ENCODE measurements at regions not wholly inside any gene's neighbourhood (a gene's known extent, or its start where the extent isn't known, plus 50 kb on each side); places are given as distances from the start of the nearest gene placed in this dataset.
A peak's percentile ranks its signal among the peaks of the same experiment; 100 is the strongest.
"Not testable (repeated sequence)": the region's sequence is repeated elsewhere in the genome, so short reads cannot be mapped to it uniquely, and the experiment has no call there.

- intact Hi-C loops (cut with DNase I, micrococcal nuclease), result no loop called here
- ATAC-seq (no peak), DNase-seq (no peak)
Measured at GRCh38 chr21:31546443-31547170, 112.9 kb upstream of the SOD1 start.

GRCh38 chr21:31545036-31545435 lies 114.5 kb upstream of the SOD1 start:
- intact Hi-C loops (cut with DNase I, micrococcal nuclease), result no loop called here
- DNase-seq (no peak), ATAC-seq (no peak)

GRCh38 chr21:31543191-31543590 lies 116.3 kb upstream of the SOD1 start:
- ATAC-seq, result no peak
- DNase-seq, result no peak
- intact Hi-C loops (cut with DNase I, micrococcal nuclease), result no loop called here

GRCh38 chr21:31538816-31539215 lies 120.7 kb upstream of the SOD1 start:
- intact Hi-C loops (cut with DNase I, micrococcal nuclease), result no loop called here
- no peak for ATAC-seq

GRCh38 chr21:31537872-31538576 lies 121.5 kb upstream of the SOD1 start:
- intact Hi-C loops (cut with DNase I, micrococcal nuclease), result no loop called here
- ATAC-seq, result no peak
- no peak for DNase-seq

More at GRCh38 chr21:31538816-31539215, 120.7 kb upstream of the SOD1 start:
- DNase-seq, result no peak

- intact Hi-C loops (cut with DNase I, micrococcal nuclease), result no loop called here
- no peak for DNase-seq
- no peak for ATAC-seq
Measured at GRCh38 chr21:31536138-31536537, 123.4 kb upstream of the SOD1 start.

GRCh38 chr21:31531967-31532366 lies 127.5 kb upstream of the SOD1 start:
- DNase-seq (no peak), ATAC-seq (no peak)
- intact Hi-C loops (cut with DNase I, micrococcal nuclease), result no loop called here

- intact Hi-C loops (cut with DNase I, micrococcal nuclease), result no loop called here
- DNase-seq (peak; percentile 81 to 85), ATAC-seq (peak; percentile 94)
Measured at GRCh38 chr21:31530897-31531705, 128.4 kb upstream of the SOD1 start.

GRCh38 chr21:31530364-31530763 lies 129.1 kb upstream of the SOD1 start:
- ATAC-seq (no peak), DNase-seq (no peak)
- intact Hi-C loops (cut with DNase I, micrococcal nuclease), result no loop called here

- intact Hi-C loops (cut with DNase I, micrococcal nuclease), result no loop called here
- ATAC-seq (no peak), DNase-seq (no peak)
Measured at GRCh38 chr21:31529406-31529805, 130.1 kb upstream of the SOD1 start.

- ATAC-seq (no peak), DNase-seq (no peak)
- intact Hi-C loops (cut with DNase I, micrococcal nuclease), result no loop called here
Measured at GRCh38 chr21:31526040-31526439, 133.5 kb upstream of the SOD1 start.

GRCh38 chr21:31524140-31524539 lies 135.4 kb upstream of the SOD1 start:
- intact Hi-C loops (cut with DNase I, micrococcal nuclease), result no loop called here
- no peak for ATAC-seq
- DNase-seq, result no peak

- intact Hi-C loops (cut with DNase I, micrococcal nuclease), result no loop called here
- DNase-seq, result no peak
- no peak for ATAC-seq
Measured at GRCh38 chr21:31521515-31521914, 138.0 kb upstream of the SOD1 start.

GRCh38 chr21:31520561-31521098 lies 138.9 kb upstream of the SOD1 start:
- intact Hi-C loops (cut with DNase I, micrococcal nuclease), result no loop called here
- ATAC-seq (peak; percentile 25), DNase-seq (no peak)

GRCh38 chr21:31518580-31518979 lies 140.9 kb upstream of the SOD1 start:
- DNase-seq, result no peak
- intact Hi-C loops (cut with DNase I, micrococcal nuclease), result no loop called here
- ATAC-seq, result no peak

- intact Hi-C loops (cut with DNase I, micrococcal nuclease), result no loop called here
- no peak for ATAC-seq
Measured at GRCh38 chr21:31517664-31518414, 141.7 kb upstream of the SOD1 start.

GRCh38 chr21:31515253-31515652 lies 144.2 kb upstream of the SOD1 start:
- no peak for DNase-seq
- ATAC-seq, result no peak
- intact Hi-C loops (cut with DNase I, micrococcal nuclease), result no loop called here

More at GRCh38 chr21:31517664-31518414, 141.7 kb upstream of the SOD1 start:
- DNase-seq, result no peak

GRCh38 chr21:31514598-31514997 lies 144.9 kb upstream of the SOD1 start:
- DNase-seq (no peak), ATAC-seq (peak; percentile 49)
- intact Hi-C loops (cut with DNase I, micrococcal nuclease), result no loop called here

- ATAC-seq; DNase-seq; intact Hi-C loops (cut with DNase I, micrococcal nuclease): not testable (repeated sequence)
Measured at GRCh38 chr21:31513541-31513940, 146.0 kb upstream of the SOD1 start.

Measured in left colon (tissue), 2 donors.